Smooth muscle cell (in vitro differentiated cells): ENCODE measurements at regions not wholly inside any gene's neighbourhood (a gene's known extent, or its start where the extent isn't known, plus 50 kb on each side); places are given as distances from the start of the nearest gene placed in this dataset.

Source experiments
- DNase-seq: peaks from one replicate; lab custom pipeline; 2025; ENCODE audit not compliant: unreplicated experiment; lab: John Stamatoyannopoulos, UW
- H2AFZ ChIP-seq: fragments of 200-600 bp; sonication (generic); 2 replicates; pipeline ENCODE4 v1.6.0; 2016; ENCODE audit warnings: antibody characterized with exemption, low read depth, mild to moderate bottlenecking
- H3F3A ChIP-seq: fragments of 200-600 bp; sonication (generic); 2 replicates; pipeline ENCODE4 v1.6.0; 2017; ENCODE audit warnings: antibody characterized with exemption, low read depth
- H3K27ac ChIP-seq: fragments of 200-600 bp; sonication (generic); 2 replicates; pipeline ENCODE4 v1.5.1; 2016; ENCODE audit warnings: low read depth, mild to moderate bottlenecking
- H3K27me3 ChIP-seq: fragments of 200-600 bp; sonication (generic); 2 replicates; pipeline ENCODE4 v1.6.1; 2016; ENCODE audit warnings: low read depth, mild to moderate bottlenecking
- H3K36me3 ChIP-seq: fragments of 200-600 bp; sonication (generic); 2 replicates; pipeline ENCODE4 v1.5.1; 2016; ENCODE audit warnings: low read depth
- H3K4me1 ChIP-seq: fragments of 200-600 bp; sonication (generic); 2 replicates; pipeline ENCODE4 v1.5.1; 2016; ENCODE audit warnings: low read depth
- H3K4me2 ChIP-seq: fragments of 200-600 bp; sonication (generic); 2 replicates; pipeline ENCODE4 v1.6.0; 2016; ENCODE audit warnings: mild to moderate bottlenecking
- H3K4me3 ChIP-seq: fragments of 200-600 bp; sonication (generic); 2 replicates; pipeline ENCODE4 v1.5.1; 2016; ENCODE audit warnings: mild to moderate bottlenecking
- H3K79me2 ChIP-seq: fragments of 200-600 bp; sonication (generic); 2 replicates; pipeline ENCODE4 v1.6.0; 2016; ENCODE audit warnings: low read depth, mild to moderate bottlenecking
- H3K9ac ChIP-seq: fragments of 200-600 bp; sonication (generic); 2 replicates; pipeline ENCODE4 v1.6.0; 2016; ENCODE audit warnings: low read depth
- H3K9me3 ChIP-seq: fragments of 200-600 bp; sonication (generic); replicated peaks from 2 replicates; pipeline ENCODE4 v1.5.1; 2016; ENCODE audit warnings: low read depth
- H4K20me1 ChIP-seq: fragments of 200-600 bp; sonication (generic); 2 replicates; pipeline ENCODE4 v1.6.0; 2016; ENCODE audit warnings: low read depth
- CTCF ChIP-seq: fragments of 200-600 bp; sonication (generic); IDR thresholded peaks from 2 replicates; pipeline ENCODE4 v1.5.1; 2017; ENCODE audit warnings: borderline replicate concordance, mild to moderate bottlenecking, antibody characterized with exemption; ENCODE audit not compliant: insufficient read depth, poor library complexity, severe bottlenecking
- WGBS: methylation state at CpG from one replicate; pipeline ENCODE4 v1.1.7; 2016; ENCODE audit warnings: low lambda C conversion rate; 5-methylcytosine and 5-hydroxymethylcytosine counted together

- Histone ChIP-seq H3K4me1 (no peaks in the 10 kb centered on the region), H3K9ac (no peak overlapping the region), H2AFZ (no peak overlapping the region), H3K4me3 (no peak overlapping the region), H3K9me3 (no peaks in the 10 kb centered on the region), H3K27me3 (no peaks in the 10 kb centered on the region), H4K20me1 (no peaks in the 10 kb centered on the region), H3K79me2 (no peaks in the 10 kb centered on the region), H3K4me2 (no peak overlapping the region), H3K36me3 (no peaks in the 10 kb centered on the region), H3K27ac (no peak overlapping the region), H3F3A (no peaks in the 10 kb centered on the region)
- DNase-seq = no peak
- WGBS = 92% methylated on average over 4 of the region's 4 CpGs
- TF ChIP-seq CTCF = no peak
Measured at GRCh38 chr15:47493357-47494247, 223.7 kb upstream of the SEMA6D start.

GRCh38 chr15:47496343-47497185 lies 220.7 kb upstream of the SEMA6D start:
- no peak for DNase-seq
- Histone ChIP-seq H3K4me3 (no peak overlapping the region), H3K79me2 (no peaks in the 10 kb centered on the region), H3K4me1 (no peaks in the 10 kb centered on the region), H3K27me3 (no peaks in the 10 kb centered on the region), H2AFZ (no peak overlapping the region), H3K4me2 (no peak overlapping the region), H4K20me1 (no peaks in the 10 kb centered on the region), H3K27ac (no peak overlapping the region), H3F3A (no peaks in the 10 kb centered on the region), H3K9ac (no peak overlapping the region), H3K9me3 (no peaks in the 10 kb centered on the region), H3K36me3 (no peaks in the 10 kb centered on the region)
- no peak for TF ChIP-seq CTCF
- 90% methylated on average over 5 of the region's 5 CpGs for WGBS

- H3K4me2 ChIP-seq = no peak overlapping the region
- H3K9me3 ChIP-seq = no peaks in the 10 kb centered on the region
- no peak for DNase-seq
- H4K20me1 ChIP-seq = no peaks in the 10 kb centered on the region
- H3K36me3 ChIP-seq = no peaks in the 10 kb centered on the region
- 88% methylated on average over 2 of the region's 2 CpGs for WGBS
- H3F3A ChIP-seq = peaks cover 2% of the 10 kb centered on the region
- H2AFZ ChIP-seq = no peak overlapping the region
- no peak overlapping the region for H3K4me3 ChIP-seq
- H3K27ac ChIP-seq = no peak overlapping the region
- no peaks in the 10 kb centered on the region for H3K27me3 ChIP-seq
- no peaks in the 10 kb centered on the region for H3K79me2 ChIP-seq
- H3K4me1 ChIP-seq = peaks cover 7% of the 10 kb centered on the region
- peak; percentile 18 for TF ChIP-seq CTCF
- H3K9ac ChIP-seq = no peak overlapping the region
Measured at GRCh38 chr15:47500842-47501241, 216.5 kb upstream of the SEMA6D start.
